SK-N-SH (cell line): ENCODE measurements at regions not wholly inside any gene's neighbourhood (a gene's known extent, or its start where the extent isn't known, plus 50 kb on each side); places are given as distances from the start of the nearest gene placed in this dataset.

Source experiments
- CTCF ChIA-PET: fragments of 300-600, 350-600 bp; formaldehyde crosslinking; extraction: SDS; loops from one replicate; lab custom pipeline; 2021; lab: Yijun Ruan, JAX
- POLR2A ChIA-PET: fragments of 350-600 bp; sonication (Branson Sonifier 250); formaldehyde crosslinking; extraction: SDS; loops from one replicate; lab custom pipeline; 2020; ENCODE audit warnings: antibody characterized with exemption, inconsistent platforms; lab: Yijun Ruan, JAX
- DNase-seq: peaks from one replicate; pipeline ENCODE4 v3.0.0; 2012
- H2AFZ ChIP-seq: fragments of 200-600 bp; sonication (generic); 2 replicates; pipeline ENCODE4 v1.8.1; 2016; ENCODE audit warnings: antibody characterized with exemption, mild to moderate bottlenecking, low read depth
- H3F3A ChIP-seq: fragments of 200-600 bp; sonication (generic); replicated peaks from 2 replicates; pipeline ENCODE3; 2016; ENCODE audit warnings: antibody characterized with exemption, mild to moderate bottlenecking; ENCODE audit not compliant: insufficient read depth
- H3K27ac ChIP-seq, 2 experiments: fragments of 200-500 bp in 1 of 2; fragments of 200-600 bp in 1 of 2; sonication (Bioruptor generic) in 1 of 2; sonication (generic), shearing (Covaris generic) in 1 of 2; 2 replicates each; pipeline versions ENCODE4 v1.5.1 to v1.6.1; 2014 to 2016; ENCODE audit warnings: low read depth in 2 of 2, inconsistent platforms in 1 of 2, low read length in 1 of 2, mild to moderate bottlenecking in 1 of 2, mixed read lengths in 1 of 2
- H3K27me3 ChIP-seq: fragments of 200-600 bp; sonication (generic), shearing (Covaris generic); 2 replicates; pipeline ENCODE4 v1.6.1; 2016; ENCODE audit warnings: mixed run types; ENCODE audit not compliant: insufficient read depth
- H3K36me3 ChIP-seq, 2 experiments: fragments of 200-500 bp in 1 of 2; fragments of 200-600 bp in 1 of 2; sonication (Bioruptor generic) in 1 of 2; sonication (generic) in 1 of 2; replicated peaks in 1 of 2; 2 replicates each; pipeline versions ENCODE3 to v1.5.1; 2014 to 2016; ENCODE audit warnings: low read length in 1 of 2, mild to moderate bottlenecking in 1 of 2; ENCODE audit not compliant: insufficient read depth in 2 of 2, control insufficient read depth in 1 of 2
- H3K4me1 ChIP-seq, 2 experiments: fragments of 200-500 bp in 1 of 2; fragments of 200-600 bp in 1 of 2; sonication (Bioruptor generic) in 1 of 2; sonication (generic), shearing (Covaris generic) in 1 of 2; 2 replicates each; pipeline versions ENCODE4 v1.5.1 to v1.6.1; 2014 to 2016; ENCODE audit warnings: low read depth in 1 of 2, low read length in 1 of 2, mixed run types in 1 of 2; ENCODE audit not compliant: insufficient read depth in 2 of 2, control insufficient read depth in 1 of 2
- H3K4me2 ChIP-seq: fragments of 200-600 bp; sonication (generic), shearing (Covaris generic); 2 replicates; pipeline ENCODE4 v1.6.1; 2017; ENCODE audit warnings: mixed run types
- H3K4me3 ChIP-seq, 2 experiments: fragments of 200-500 bp in 1 of 2; fragments of 200-600 bp in 1 of 2; sonication (Bioruptor generic) in 1 of 2; sonication (generic), shearing (Covaris generic) in 1 of 2; 2 replicates each; pipeline versions ENCODE4 v1.5.1 to v1.8.1; 2014 to 2016; ENCODE audit warnings: low read depth in 2 of 2, inconsistent platforms in 1 of 2, low read length in 1 of 2, mild to moderate bottlenecking in 1 of 2, mixed read lengths in 1 of 2, moderate library complexity in 1 of 2
- H3K79me2 ChIP-seq: fragments of 200-600 bp; sonication (generic); 2 replicates; pipeline ENCODE4 v1.8.1; 2017; ENCODE audit warnings: mild to moderate bottlenecking; ENCODE audit not compliant: insufficient read depth
- H3K9ac ChIP-seq: fragments of 200-600 bp; sonication (generic); 2 replicates; pipeline ENCODE4 v1.6.1; 2017; ENCODE audit warnings: mixed run types
- H3K9me2 ChIP-seq: fragments of 200-600 bp; sonication (generic); 2 replicates; pipeline ENCODE4 v1.6.1; 2017; ENCODE audit warnings: mixed run types
- H3K9me3 ChIP-seq: fragments of 200-600 bp; sonication (generic); 2 replicates; pipeline ENCODE4 v1.6.1; 2017; ENCODE audit warnings: mixed run types, mild to moderate bottlenecking, moderate library complexity
- H4K20me1 ChIP-seq: fragments of 200-600 bp; sonication (generic); 2 replicates; pipeline ENCODE4 v1.6.1; 2017; ENCODE audit warnings: mild to moderate bottlenecking, mixed run types; ENCODE audit not compliant: insufficient read depth
- ELF1 ChIP-seq: IDR thresholded peaks from 2 replicates; pipeline ENCODE4 v1.4.0; 2012
- EP300 ChIP-seq, 2 experiments: IDR thresholded peaks; 2 replicates each; pipeline versions ENCODE4 v1.4.0 to v1.6.1; 2012; ENCODE audit warnings: borderline replicate concordance in 1 of 2, low read depth in 1 of 2, low read length in 1 of 2
- EZH2phosphoT487 ChIP-seq: fragments of 200-600 bp; sonication (generic); IDR thresholded peaks from 2 replicates; pipeline ENCODE4 v1.6.1; 2017; ENCODE audit warnings: low read depth, mixed run types, mild to moderate bottlenecking, antibody characterized with exemption, moderate library complexity, borderline replicate concordance
- FOSL2 ChIP-seq: IDR thresholded peaks from 2 replicates; pipeline ENCODE4 v1.4.0; 2012; ENCODE audit warnings: low read depth, mild to moderate bottlenecking, moderate library complexity, borderline replicate concordance
- FOXJ3 ChIP-seq: sonication (generic); formaldehyde crosslinking; IDR thresholded peaks from 2 replicates; pipeline ENCODE4 v1.5.1; 2020; ENCODE audit warnings: mild to moderate bottlenecking, missing genetic modification reagents
- MEF2A ChIP-seq: IDR thresholded peaks from 2 replicates; pipeline ENCODE4 v1.4.0; 2012; ENCODE audit warnings: low read depth, borderline replicate concordance
- MXI1 ChIP-seq: IDR thresholded peaks from 2 replicates; pipeline ENCODE4 v1.6.1; 2012; ENCODE audit warnings: mild to moderate bottlenecking, low read depth, low read length, improper control_type of control experiment
- NFIC ChIP-seq: IDR thresholded peaks from 2 replicates; pipeline ENCODE4 v1.4.0; 2012; ENCODE audit warnings: borderline replicate concordance
- NRF1 ChIP-seq: IDR thresholded peaks from 2 replicates; pipeline ENCODE4 v1.6.1; 2012; ENCODE audit warnings: low read depth, mild to moderate bottlenecking, low read length
- PBX3 ChIP-seq: IDR thresholded peaks from 2 replicates; pipeline ENCODE4; 2012
- POLR2AphosphoS5 ChIP-seq: IDR thresholded peaks from 2 replicates; pipeline ENCODE4 v1.6.1; 2012; ENCODE audit warnings: low read depth, low read length
- RCOR1 ChIP-seq: fragments of 150-350 bp; IDR thresholded peaks from 2 replicates; pipeline ENCODE4 v1.6.1; 2017; ENCODE audit warnings: antibody characterized with exemption, low read length
- RFX5 ChIP-seq: IDR thresholded peaks from 2 replicates; pipeline ENCODE4 v1.6.1; 2012; ENCODE audit warnings: mild to moderate bottlenecking, improper control_type of control experiment, low read length
- RXRA ChIP-seq: IDR thresholded peaks from 2 replicates; pipeline ENCODE4 v1.4.0; 2012; ENCODE audit warnings: low read depth, mild to moderate bottlenecking, borderline replicate concordance
- SIN3A ChIP-seq: IDR thresholded peaks from 2 replicates; pipeline ENCODE4 v1.6.1; 2012; ENCODE audit warnings: low read depth, mild to moderate bottlenecking, low read length, moderate library complexity, borderline replicate concordance
- SMC3 ChIP-seq: IDR thresholded peaks from 2 replicates; pipeline ENCODE4 v1.6.1; 2012; ENCODE audit warnings: low read depth, low read length, improper control_type of control experiment
- TAF1 ChIP-seq: IDR thresholded peaks from 2 replicates; pipeline ENCODE4 v1.6.1; 2012; ENCODE audit warnings: low read depth, mild to moderate bottlenecking, low read length, moderate library complexity, borderline replicate concordance
- TCF12 ChIP-seq: IDR thresholded peaks from 2 replicates; pipeline ENCODE4 v1.4.0; 2012
- YY1 ChIP-seq: IDR thresholded peaks from 2 replicates; pipeline ENCODE4 v1.4.0; 2012; ENCODE audit warnings: low read depth, mild to moderate bottlenecking
- WGBS: methylation state at CpG from one replicate; pipeline ENCODE4 v1.1.6; 2017; ENCODE audit warnings: low lambda C conversion rate; 5-methylcytosine and 5-hydroxymethylcytosine counted together
- TF ChIP-seq, protein P1 (sequence below): IDR thresholded peaks from 2 replicates; pipeline ENCODE4 v1.4.0; 2012; ENCODE audit warnings: low read depth, borderline replicate concordance
- TF ChIP-seq, protein P2 (sequence below): IDR thresholded peaks from 2 replicates; pipeline ENCODE4 v1.4.0; 2012; ENCODE audit warnings: low read depth
- TF ChIP-seq, protein P3 (sequence below): IDR thresholded peaks from 2 replicates; pipeline ENCODE4 v1.6.1; 2012; ENCODE audit warnings: mild to moderate bottlenecking, low read depth, low read length, moderate library complexity

GRCh38 chr18:25590456-25590855 is 238.5 kb upstream of the ZNF521 start (continued):
- TF ChIP-seq, protein P1, sequence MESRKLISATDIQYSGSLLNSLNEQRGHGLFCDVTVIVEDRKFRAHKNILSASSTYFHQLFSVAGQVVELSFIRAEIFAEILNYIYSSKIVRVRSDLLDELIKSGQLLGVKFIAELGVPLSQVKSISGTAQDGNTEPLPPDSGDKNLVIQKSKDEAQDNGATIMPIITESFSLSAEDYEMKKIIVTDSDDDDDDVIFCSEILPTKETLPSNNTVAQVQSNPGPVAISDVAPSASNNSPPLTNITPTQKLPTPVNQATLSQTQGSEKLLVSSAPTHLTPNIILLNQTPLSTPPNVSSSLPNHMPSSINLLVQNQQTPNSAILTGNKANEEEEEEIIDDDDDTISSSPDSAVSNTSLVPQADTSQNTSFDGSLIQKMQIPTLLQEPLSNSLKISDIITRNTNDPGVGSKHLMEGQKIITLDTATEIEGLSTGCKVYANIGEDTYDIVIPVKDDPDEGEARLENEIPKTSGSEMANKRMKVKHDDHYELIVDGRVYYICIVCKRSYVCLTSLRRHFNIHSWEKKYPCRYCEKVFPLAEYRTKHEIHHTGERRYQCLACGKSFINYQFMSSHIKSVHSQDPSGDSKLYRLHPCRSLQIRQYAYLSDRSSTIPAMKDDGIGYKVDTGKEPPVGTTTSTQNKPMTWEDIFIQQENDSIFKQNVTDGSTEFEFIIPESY, result no peak
- TF ChIP-seq TCF12 (no peak), NFIC (no peak), TAF1 (no peak)

GRCh38 chr18:25587545-25587944 is 235.6 kb upstream of the ZNF521 start:
- 0 out of 2 replicates have a peak, but pooled peaks cover 3% of the 10 kb centered on the region for H3K9me2 ChIP-seq
- no peak overlapping the region for H3K4me2 ChIP-seq
- H3K4me1 ChIP-seq, result no peaks in the 10 kb centered on the region; a peak in 1 of 4 replicates
- no peak overlapping the region for H3K4me3 ChIP-seq
- H4K20me1 ChIP-seq, result no peaks in the 10 kb centered on the region
- 0 out of 2 replicates have a peak, but pooled peaks cover 14% of the 10 kb centered on the region for H3K9me3 ChIP-seq
- H3K36me3 ChIP-seq, result no peaks in the 10 kb centered on the region
- no peak overlapping the region for H3K9ac ChIP-seq
- CTCF ChIA-PET, result no interaction called here
- 64% methylated on average over 5 of the region's 5 CpGs for WGBS
- no peaks in the 10 kb centered on the region for H3K27me3 ChIP-seq
- no peak for TF ChIP-seq FOSL2
- no peak for TF ChIP-seq RXRA
- TF ChIP-seq EZH2phosphoT487, result no peak
- TF ChIP-seq SMC3, result no peak
- TF ChIP-seq EP300 (IDR thresholded peaks at IDR 0.05; ENCODE audit: borderline replicate concordance in 1 of 2, low read depth in 1 of 2, low read length in 1 of 2), result no peak
- TF ChIP-seq, protein P2, sequence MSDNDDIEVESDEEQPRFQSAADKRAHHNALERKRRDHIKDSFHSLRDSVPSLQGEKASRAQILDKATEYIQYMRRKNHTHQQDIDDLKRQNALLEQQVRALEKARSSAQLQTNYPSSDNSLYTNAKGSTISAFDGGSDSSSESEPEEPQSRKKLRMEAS, result no peak
- no peak for TF ChIP-seq TAF1
- TF ChIP-seq, protein P1, result no peak
- no peak for TF ChIP-seq MEF2A
- TF ChIP-seq PBX3, result no peak
- no peak for TF ChIP-seq POLR2AphosphoS5
- TF ChIP-seq RCOR1, result no peak
- TF ChIP-seq MXI1, result no peak
- TF ChIP-seq, protein P3, sequence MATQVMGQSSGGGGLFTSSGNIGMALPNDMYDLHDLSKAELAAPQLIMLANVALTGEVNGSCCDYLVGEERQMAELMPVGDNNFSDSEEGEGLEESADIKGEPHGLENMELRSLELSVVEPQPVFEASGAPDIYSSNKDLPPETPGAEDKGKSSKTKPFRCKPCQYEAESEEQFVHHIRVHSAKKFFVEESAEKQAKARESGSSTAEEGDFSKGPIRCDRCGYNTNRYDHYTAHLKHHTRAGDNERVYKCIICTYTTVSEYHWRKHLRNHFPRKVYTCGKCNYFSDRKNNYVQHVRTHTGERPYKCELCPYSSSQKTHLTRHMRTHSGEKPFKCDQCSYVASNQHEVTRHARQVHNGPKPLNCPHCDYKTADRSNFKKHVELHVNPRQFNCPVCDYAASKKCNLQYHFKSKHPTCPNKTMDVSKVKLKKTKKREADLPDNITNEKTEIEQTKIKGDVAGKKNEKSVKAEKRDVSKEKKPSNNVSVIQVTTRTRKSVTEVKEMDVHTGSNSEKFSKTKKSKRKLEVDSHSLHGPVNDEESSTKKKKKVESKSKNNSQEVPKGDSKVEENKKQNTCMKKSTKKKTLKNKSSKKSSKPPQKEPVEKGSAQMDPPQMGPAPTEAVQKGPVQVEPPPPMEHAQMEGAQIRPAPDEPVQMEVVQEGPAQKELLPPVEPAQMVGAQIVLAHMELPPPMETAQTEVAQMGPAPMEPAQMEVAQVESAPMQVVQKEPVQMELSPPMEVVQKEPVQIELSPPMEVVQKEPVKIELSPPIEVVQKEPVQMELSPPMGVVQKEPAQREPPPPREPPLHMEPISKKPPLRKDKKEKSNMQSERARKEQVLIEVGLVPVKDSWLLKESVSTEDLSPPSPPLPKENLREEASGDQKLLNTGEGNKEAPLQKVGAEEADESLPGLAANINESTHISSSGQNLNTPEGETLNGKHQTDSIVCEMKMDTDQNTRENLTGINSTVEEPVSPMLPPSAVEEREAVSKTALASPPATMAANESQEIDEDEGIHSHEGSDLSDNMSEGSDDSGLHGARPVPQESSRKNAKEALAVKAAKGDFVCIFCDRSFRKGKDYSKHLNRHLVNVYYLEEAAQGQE, result no peak
- no peak for TF ChIP-seq RFX5
- no peak for TF ChIP-seq SIN3A
- no peak for TF ChIP-seq ELF1
- no peak for TF ChIP-seq FOXJ3 (CRISPR knock-in tag)
- TF ChIP-seq YY1, result no peak
- TF ChIP-seq NRF1, result no peak
- TF ChIP-seq, all 33 proteins: peak for 0
- Histone ChIP-seq H3K27ac (no peak overlapping the region), H2AFZ (no peak overlapping the region), H3K79me2 (no peaks in the 10 kb centered on the region), H3F3A (no peaks in the 10 kb centered on the region)
- DNase-seq, result no peak
- POLR2A ChIA-PET, result no interaction called here
